ENCODE measurements at regions not wholly inside any gene's neighbourhood (a gene's known extent, or its start where the extent isn't known, plus 50 kb on each side); places are given as distances from the start of the nearest gene placed in this dataset.

DNA sequence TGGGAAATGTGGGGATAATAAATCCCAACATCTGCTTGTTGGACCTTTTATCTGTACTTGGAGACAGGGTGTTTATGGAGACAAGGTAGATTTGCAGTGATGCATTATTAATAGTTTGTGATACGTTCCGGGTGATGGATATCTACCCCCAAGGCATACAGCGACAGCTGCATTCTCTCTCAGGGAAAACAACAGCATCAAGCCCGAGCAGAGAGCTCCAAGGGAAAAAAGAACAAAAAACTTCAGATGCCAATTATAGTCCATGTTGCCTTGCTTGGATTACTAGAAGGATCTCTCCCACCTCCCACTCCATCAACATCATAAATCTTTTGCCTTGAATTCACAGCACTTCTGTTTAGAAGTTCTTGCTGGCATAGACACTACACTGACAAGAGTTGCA lies 187.5 kb upstream of the CDH11 start:
- no peaks in the 10 kb centered on the region for H3K36me3 ChIP-seq (ENCODE audit: insufficient read depth, low read length)
- no peak overlapping the region for H3K4me2 ChIP-seq (ENCODE audit: low read length)
- no peak overlapping the region for H3K9ac ChIP-seq (ENCODE audit: low read length)
- no peaks in the 10 kb centered on the region for H3K9me3 ChIP-seq (ENCODE audit: insufficient read depth, low read depth, low read length)
- H3K4me3 ChIP-seq (ENCODE audit: insufficient read depth, low read depth, low read length) = no peak overlapping the region
- H3K36me3 Mint-ChIP-seq (ENCODE audit: low read depth, unreplicated experiment) = no peaks in the 10 kb centered on the region
- no peaks in the 10 kb centered on the region for H3K79me2 ChIP-seq (ENCODE audit: insufficient read depth, low read length)
- H4K20me1 ChIP-seq (ENCODE audit: insufficient read depth, low read length) = no peaks in the 10 kb centered on the region
- H3K4me1 ChIP-seq (ENCODE audit: insufficient read depth, low read length) = peaks cover 32% of the 10 kb centered on the region
- peaks cover 2% of the 10 kb centered on the region for H3K27me3 Mint-ChIP-seq (ENCODE audit: low read depth, unreplicated experiment)
- no peak overlapping the region for H2AFZ ChIP-seq (ENCODE audit: low read depth, low read length)
- H3K4me1 Mint-ChIP-seq (ENCODE audit: low read depth, unreplicated experiment) = peaks cover 23% of the 10 kb centered on the region
- no peak overlapping the region for H3K27ac Mint-ChIP-seq (ENCODE audit: unreplicated experiment)
- no peaks in the 10 kb centered on the region for H3K9me3 Mint-ChIP-seq (ENCODE audit: unreplicated experiment)
- DNase-seq (ENCODE audit: low read depth) (no peak), FAIRE-seq (no peak)
- H3K27me3 ChIP-seq (ENCODE audit: insufficient read depth, low read length) = no peaks in the 10 kb centered on the region
- no peak overlapping the region for H3K27ac ChIP-seq (ENCODE audit: low read depth, low read length)
- TF ChIP-seq, protein P1, sequence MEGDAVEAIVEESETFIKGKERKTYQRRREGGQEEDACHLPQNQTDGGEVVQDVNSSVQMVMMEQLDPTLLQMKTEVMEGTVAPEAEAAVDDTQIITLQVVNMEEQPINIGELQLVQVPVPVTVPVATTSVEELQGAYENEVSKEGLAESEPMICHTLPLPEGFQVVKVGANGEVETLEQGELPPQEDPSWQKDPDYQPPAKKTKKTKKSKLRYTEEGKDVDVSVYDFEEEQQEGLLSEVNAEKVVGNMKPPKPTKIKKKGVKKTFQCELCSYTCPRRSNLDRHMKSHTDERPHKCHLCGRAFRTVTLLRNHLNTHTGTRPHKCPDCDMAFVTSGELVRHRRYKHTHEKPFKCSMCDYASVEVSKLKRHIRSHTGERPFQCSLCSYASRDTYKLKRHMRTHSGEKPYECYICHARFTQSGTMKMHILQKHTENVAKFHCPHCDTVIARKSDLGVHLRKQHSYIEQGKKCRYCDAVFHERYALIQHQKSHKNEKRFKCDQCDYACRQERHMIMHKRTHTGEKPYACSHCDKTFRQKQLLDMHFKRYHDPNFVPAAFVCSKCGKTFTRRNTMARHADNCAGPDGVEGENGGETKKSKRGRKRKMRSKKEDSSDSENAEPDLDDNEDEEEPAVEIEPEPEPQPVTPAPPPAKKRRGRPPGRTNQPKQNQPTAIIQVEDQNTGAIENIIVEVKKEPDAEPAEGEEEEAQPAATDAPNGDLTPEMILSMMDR (IDR thresholded peaks at IDR 0.05; ENCODE audit: insufficient read depth, low read depth, low read length) = no peak
- TF ChIP-seq EZH2 (IDR thresholded peaks at IDR 0.05; ENCODE audit: insufficient read depth, low read length) = no peak
- no peak overlapping the region for H3K4me3 Mint-ChIP-seq (ENCODE audit: unreplicated experiment)

DNA sequence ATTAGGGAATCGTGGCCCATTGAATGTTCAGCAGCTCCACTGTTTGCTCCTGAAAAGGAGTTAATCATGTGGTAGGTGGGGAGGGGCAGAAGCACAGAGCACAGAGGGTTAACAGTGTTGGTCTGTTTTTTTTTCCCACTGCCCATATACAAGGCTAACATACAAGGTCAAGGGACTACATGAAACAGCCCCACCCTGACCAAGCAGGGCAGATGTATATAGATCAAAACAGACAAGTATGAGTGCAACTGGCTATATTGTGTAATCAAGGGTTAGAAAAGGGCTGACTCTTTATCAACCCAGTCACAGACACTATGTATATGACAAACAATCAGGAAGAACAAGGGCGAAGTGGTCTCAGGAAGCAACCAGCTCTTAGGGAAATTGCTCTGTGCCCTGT lies 186.6 kb upstream of the CDH11 start:
- Histone ChIP-seq H3K79me2 (ENCODE audit: insufficient read depth, low read length) (no peaks in the 10 kb centered on the region), H3K27me3 (ENCODE audit: insufficient read depth, low read length) (no peaks in the 10 kb centered on the region), H2AFZ (ENCODE audit: low read depth, low read length) (no peak overlapping the region), H3K36me3 (ENCODE audit: insufficient read depth, low read length) (no peaks in the 10 kb centered on the region), H3K9ac (ENCODE audit: low read length) (no peak overlapping the region), H3K9me3 (ENCODE audit: insufficient read depth, low read depth, low read length) (no peaks in the 10 kb centered on the region), H3K4me2 (ENCODE audit: low read length) (no peak overlapping the region), H3K4me1 (ENCODE audit: insufficient read depth, low read length) (peaks cover 28% of the 10 kb centered on the region), H3K4me3 (ENCODE audit: insufficient read depth, low read depth, low read length) (no peak overlapping the region), H3K27ac (ENCODE audit: low read depth, low read length) (no peak overlapping the region), H4K20me1 (ENCODE audit: insufficient read depth, low read length) (no peaks in the 10 kb centered on the region)
- Mint-ChIP-seq H3K36me3 (ENCODE audit: low read depth, unreplicated experiment) (no peaks in the 10 kb centered on the region), H3K4me1 (ENCODE audit: low read depth, unreplicated experiment) (peaks cover 20% of the 10 kb centered on the region), H3K27me3 (ENCODE audit: low read depth, unreplicated experiment) (peaks cover 2% of the 10 kb centered on the region), H3K4me3 (ENCODE audit: unreplicated experiment) (no peak overlapping the region), H3K27ac (ENCODE audit: unreplicated experiment) (no peak overlapping the region), H3K9me3 (ENCODE audit: unreplicated experiment) (no peaks in the 10 kb centered on the region)
- no peak for TF ChIP-seq EZH2 (IDR thresholded peaks at IDR 0.05; ENCODE audit: insufficient read depth, low read length)
- TF ChIP-seq, protein P1 (IDR thresholded peaks at IDR 0.05; ENCODE audit: insufficient read depth, low read depth, low read length) = no peak
- FAIRE-seq (no peak), DNase-seq (ENCODE audit: low read depth) (no peak)

DNA sequence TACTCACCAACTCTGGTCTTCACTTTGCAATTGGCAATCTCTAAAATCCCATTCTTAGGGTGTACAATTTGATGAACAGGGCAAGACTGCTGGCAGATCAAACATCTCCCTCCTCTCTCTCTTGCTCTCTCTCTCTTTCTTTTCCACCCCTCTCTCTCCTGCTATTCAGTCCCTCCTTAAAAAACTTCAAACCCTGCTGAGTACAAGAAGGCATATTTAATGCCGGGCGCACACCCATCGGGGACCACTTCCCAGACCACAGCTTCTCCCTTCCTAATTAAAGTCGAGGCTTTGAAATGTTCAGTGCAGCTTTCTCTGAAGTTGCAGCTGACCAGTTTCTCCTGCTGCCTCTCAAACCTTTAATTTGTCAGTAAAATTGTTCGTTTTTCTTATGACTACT lies 185.4 kb upstream of the CDH11 start:
- H4K20me1 ChIP-seq (ENCODE audit: insufficient read depth, low read length) = no peaks in the 10 kb centered on the region

More for the DNA sequence above, 185.4 kb upstream of the CDH11 start:
- DNase-seq (ENCODE audit: low read depth) (no peak), FAIRE-seq (no peak)
- no peak overlapping the region for H3K27ac ChIP-seq (ENCODE audit: low read depth, low read length)
- Mint-ChIP-seq H3K4me3 (ENCODE audit: unreplicated experiment) (no peak overlapping the region), H3K4me1 (ENCODE audit: low read depth, unreplicated experiment) (peaks cover 11% of the 10 kb centered on the region), H3K27ac (ENCODE audit: unreplicated experiment) (peak overlapping the region; percentile 48), H3K36me3 (ENCODE audit: low read depth, unreplicated experiment) (no peaks in the 10 kb centered on the region), H3K27me3 (ENCODE audit: low read depth, unreplicated experiment) (peaks cover 2% of the 10 kb centered on the region), H3K9me3 (ENCODE audit: unreplicated experiment) (no peaks in the 10 kb centered on the region)
- H3K4me1 ChIP-seq (ENCODE audit: insufficient read depth, low read length) = peaks cover 18% of the 10 kb centered on the region
- no peaks in the 10 kb centered on the region for H3K79me2 ChIP-seq (ENCODE audit: insufficient read depth, low read length)
- no peak overlapping the region for H3K9ac ChIP-seq (ENCODE audit: low read length)
- no peak overlapping the region for H2AFZ ChIP-seq (ENCODE audit: low read depth, low read length)
- no peaks in the 10 kb centered on the region for H3K36me3 ChIP-seq (ENCODE audit: insufficient read depth, low read length)
- no peak overlapping the region for H3K4me3 ChIP-seq (ENCODE audit: insufficient read depth, low read depth, low read length)
- TF ChIP-seq, protein P1 (IDR thresholded peaks at IDR 0.05; ENCODE audit: insufficient read depth, low read depth, low read length) = no peak
- no peak for TF ChIP-seq EZH2 (IDR thresholded peaks at IDR 0.05; ENCODE audit: insufficient read depth, low read length)
- H3K9me3 ChIP-seq (ENCODE audit: insufficient read depth, low read depth, low read length) = no peaks in the 10 kb centered on the region
- H3K27me3 ChIP-seq (ENCODE audit: insufficient read depth, low read length) = no peaks in the 10 kb centered on the region
- no peak overlapping the region for H3K4me2 ChIP-seq (ENCODE audit: low read length)
